Activated CD4-positive, alpha-beta T cell treated with anti-CD3 and anti-CD28 coated beads, Interleukin-2, amount 50 U/mL, for 16 hours (primary cell): ENCODE measurements at regions not wholly inside any gene's neighbourhood (a gene's known extent, or its start where the extent isn't known, plus 50 kb on each side); places are given as distances from the start of the nearest gene placed in this dataset.
"Not testable (repeated sequence)": the region's sequence is repeated elsewhere in the genome, so short reads cannot be mapped to it uniquely, and the experiment has no call there.

Experiments
- DNase-seq: peaks from one replicate; pipeline ENCODE4 v3.0.0-alpha.2; 2020

DNA sequence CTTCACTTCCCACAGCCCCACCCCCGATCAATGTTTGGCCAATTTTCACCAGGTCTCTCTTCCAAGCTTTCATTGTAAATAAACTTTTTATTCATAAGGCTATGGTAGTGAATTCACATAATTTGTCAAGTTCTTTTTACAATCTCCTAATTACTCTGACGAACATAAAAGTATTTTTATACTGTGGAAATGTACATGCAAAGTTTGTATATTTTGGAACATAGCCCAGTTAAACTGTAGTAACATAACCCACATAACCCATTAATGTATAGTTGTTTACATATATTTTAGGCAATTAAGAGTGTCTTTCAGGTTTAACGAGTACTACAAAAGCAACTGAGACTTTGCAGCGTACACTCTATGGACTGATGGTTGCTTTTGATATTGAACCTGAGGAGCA, 228.3 kb upstream of the ERBB4 start:
- DNase-seq, result no peak

DNA sequence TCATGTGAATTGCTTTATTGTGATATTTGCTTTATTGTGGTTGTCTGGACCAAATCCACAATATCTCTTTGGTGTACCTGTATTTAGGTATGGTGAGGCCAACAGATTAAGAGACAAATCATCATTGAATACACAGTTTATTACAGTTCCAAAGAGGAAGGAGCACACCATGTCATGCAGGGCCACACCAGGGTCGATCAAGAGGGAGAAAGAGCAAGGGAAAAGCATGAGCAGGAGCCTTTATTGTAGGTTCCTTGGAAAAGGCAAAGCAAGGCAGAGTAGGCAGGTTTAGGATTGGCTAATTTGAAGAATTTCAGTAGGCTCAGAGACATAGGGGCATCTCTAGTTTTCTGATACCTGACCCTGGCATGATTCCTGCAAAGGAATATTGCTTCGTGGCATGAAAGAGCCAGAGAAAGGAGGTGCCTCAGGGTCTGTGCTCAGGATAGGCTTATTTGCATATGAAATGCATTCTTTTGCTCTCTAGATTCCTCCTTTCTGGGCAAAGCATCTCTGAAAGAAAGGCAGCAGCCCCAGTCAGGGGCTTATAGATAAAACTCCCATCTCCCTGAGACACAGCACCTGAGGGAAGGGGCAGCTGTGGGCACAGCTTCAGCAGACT, 214.2 kb upstream of the ERBB4 start:
- DNase-seq, result no peak

GRCh38 chr2:212745359-212745758, 206.8 kb upstream of the ERBB4 start:
- no peak for DNase-seq

GRCh38 chr2:212737392-212738172, 199.0 kb upstream of the ERBB4 start:
- no peak for DNase-seq

DNA sequence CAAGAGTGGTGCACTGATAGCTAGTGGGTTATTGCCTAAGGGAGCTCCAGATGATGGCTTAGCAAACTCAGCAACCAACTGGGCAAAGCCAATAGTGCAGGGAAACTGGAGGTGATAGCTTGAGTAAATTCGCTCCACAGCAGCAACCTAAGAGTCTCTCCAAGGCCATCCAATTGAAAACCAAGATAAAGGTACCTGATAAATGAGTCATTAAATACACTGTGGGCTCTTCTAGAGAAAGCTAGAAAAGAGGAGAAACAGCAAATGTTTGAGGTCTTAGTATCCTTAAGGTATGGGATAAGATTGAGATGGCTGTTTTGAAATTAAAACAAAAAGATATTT, 197.8 kb upstream of the ERBB4 start:
- no peak for DNase-seq

DNA sequence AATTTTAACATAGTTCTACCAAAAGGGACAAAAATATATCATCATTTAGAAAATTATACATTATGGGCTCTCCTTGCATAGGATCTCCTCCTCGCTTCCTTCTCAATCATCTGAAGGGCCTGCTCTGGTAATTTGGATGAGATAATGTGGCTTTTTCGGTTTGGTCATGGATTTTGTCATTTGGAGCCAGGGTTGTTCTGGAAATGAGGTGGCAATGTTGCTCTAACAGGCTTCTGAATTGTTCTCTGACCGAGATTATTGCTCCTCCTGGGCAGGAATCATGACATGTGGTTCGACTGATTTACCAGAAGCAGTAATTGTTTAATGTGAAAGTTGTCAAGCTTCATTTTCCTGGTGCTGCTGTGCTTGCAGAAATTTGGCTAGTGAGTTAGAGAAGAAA, 194.7 kb upstream of the ERBB4 start:
- peak; percentile 51 for DNase-seq

DNA sequence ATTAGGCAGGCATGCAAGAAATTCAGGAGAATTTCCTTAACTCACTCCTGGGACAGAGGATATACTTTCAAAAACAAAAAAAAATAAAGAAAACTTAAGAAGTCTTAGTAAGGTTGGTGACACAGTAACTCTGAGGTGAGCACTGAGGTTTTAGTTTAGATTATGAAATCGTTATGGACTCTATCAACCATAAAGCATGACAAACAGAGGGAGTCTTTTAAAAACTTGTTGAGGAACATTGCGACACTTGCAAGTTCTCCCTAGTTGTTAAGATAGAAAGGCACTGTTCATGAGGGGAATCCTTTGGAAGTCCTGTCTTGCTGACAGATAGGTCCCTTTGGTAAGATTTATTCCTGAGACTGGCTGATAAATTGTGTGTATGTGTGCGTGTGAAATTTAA, 194.3 kb upstream of the ERBB4 start:
- DNase-seq, result no peak

- DNase-seq, result peak; percentile 69
These were observed 192.4 kb upstream of the ERBB4 start for GRCh38 chr2:212730994-212731393.

DNA sequence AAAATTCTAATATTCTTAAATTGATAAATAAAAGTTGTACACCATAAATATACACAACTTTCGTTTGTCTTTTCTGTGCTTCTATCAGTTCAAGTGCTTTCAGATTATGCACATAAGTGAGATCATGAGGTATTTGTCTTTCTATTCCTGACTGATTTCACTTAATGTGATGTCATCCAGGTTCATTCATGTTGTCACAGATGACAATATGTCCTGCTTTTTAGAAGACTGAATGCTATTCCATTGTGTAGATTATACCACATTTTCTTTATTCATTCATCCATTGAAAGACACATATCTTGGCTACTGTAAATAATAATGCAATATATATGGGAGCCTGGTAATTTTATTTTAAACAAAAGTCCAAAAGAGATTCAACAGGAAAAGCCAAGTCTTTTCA, 190.1 kb upstream of the ERBB4 start:
- DNase-seq, result no peak

- peak; percentile 28 for DNase-seq
These were observed 189.1 kb upstream of the ERBB4 start for GRCh38 chr2:212727751-212728150.

DNA sequence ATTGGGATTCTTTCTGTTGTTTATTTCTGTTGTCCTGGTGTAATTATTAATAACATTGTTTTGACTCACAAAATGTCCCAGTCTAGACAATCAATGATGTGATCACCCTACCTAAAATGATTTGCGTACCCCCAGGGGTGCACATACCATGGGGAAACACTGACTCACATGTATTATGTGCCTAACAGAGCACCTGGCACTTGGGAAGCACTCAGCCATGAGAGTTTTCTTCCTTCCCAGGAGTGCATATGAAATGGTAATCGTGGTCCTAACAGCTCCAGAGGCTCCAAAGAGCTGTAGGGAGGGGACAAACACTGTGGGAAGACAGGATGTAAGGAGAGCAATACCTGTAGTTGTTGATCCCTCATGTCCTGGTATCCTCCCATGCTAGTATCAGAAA, 187.8 kb upstream of the ERBB4 start:
- no peak for DNase-seq

- DNase-seq, result no peak
These were observed 186.6 kb upstream of the ERBB4 start for GRCh38 chr2:212725180-212725579.

DNA sequence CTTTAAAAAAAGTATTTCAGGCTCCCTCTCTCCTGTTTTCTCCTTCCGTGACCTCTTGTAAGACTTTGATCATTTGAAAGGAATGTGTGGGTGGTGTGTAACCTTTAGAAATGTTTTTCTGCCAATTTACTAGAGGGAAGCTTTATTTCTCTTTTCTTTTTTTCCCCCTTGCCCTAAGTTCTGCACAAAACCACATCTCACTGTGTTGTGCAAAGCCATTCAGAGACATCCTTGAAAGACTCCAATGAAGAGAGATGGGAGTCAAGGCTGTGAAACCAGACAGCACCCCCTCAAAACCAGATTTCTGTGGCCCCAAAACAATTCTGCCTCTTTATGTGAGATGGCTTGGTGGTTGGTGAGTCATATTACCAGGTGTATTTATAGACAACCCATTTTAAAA, 184.6 kb upstream of the ERBB4 start:
- DNase-seq, result no peak

DNA sequence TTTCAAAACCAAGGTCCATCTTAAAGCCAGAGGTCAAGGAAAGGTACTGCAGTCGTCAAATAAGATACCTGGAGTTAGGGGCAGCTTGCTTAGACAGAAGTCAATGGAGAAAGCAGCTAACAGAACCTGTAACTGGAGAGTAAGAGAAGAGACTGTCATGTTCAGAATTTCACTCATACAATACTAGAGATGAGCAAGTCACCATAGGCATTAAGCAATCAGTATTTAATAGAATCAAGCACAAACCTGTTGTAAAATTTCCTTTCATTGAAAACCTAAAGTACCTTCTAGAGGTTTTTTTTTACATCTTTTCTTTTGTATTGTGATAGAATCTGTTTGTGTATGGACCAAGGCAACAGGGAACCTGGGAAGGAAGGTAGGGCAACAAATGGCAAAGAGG, 183.4 kb upstream of the ERBB4 start:
- DNase-seq, result no peak

DNA sequence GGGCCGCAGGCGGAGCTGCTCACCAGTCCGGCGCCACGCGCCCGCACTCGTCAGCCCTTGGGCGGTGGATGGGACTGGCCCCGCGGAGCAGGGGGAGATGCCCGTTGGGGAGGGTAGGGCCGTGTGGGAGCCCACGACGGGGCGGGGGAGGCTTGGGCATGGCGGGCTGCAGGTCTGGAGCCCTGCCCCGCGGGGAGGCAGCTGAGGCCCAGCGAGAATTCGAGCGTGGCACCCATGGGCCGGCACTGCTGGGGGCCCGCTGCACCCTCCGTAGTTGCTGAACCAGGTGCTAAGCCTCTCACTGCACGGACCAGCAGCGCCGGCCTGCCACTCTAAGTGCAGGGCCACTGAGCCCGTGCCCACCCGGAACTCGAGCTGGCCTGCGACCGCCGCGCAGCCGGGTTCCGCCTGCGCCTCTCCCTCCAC, 182.4 kb upstream of the ERBB4 start:
- no peak for DNase-seq

DNA sequence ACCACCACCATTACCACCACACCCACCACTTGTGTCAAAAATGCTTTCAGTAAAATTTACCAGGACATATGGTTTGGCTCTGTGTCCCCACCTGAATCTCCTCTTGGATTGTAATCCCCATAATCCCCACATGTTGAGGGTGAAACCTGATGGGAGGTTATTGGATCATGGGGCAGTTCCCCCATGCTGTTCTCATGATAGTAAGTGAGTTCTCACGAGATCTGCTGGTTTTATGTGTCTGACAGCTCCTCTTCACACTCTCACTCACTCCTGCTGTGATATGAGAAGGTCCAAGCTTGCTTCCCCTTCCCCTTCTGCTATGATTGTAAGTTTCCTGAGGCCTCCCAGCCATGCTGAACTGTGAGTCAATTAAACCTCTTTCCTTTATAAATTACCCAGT, 176.8 kb upstream of the ERBB4 start:
- not testable (repeated sequence) for DNase-seq

GRCh38 chr2:212713681-212714080, 175.1 kb upstream of the ERBB4 start:
- DNase-seq, result no peak

DNA sequence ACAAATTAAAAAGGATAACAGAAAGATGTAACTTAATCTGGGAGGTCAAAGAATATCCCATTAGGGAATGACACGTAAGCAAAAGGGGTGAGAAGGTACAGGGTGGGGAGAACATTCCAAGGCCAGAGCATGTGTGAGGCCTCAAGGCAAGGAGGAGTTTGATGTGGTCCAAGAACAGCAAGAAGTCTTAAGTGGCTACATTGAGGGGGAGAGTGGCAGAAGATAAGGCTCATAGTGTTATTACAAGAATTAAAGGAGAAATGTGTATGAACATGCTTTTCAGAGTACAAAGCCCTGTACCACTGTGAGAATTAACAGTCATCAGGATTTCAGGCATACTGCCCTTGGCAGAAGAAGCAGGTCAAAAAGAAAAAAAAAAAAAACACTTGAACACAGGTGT, 174.4 kb upstream of the ERBB4 start:
- DNase-seq, result no peak

GRCh38 chr2:212712466-212712865, 173.9 kb upstream of the ERBB4 start:
- DNase-seq, result no peak

GRCh38 chr2:212711856-212712255, 173.3 kb upstream of the ERBB4 start:
- DNase-seq, result no peak

DNA sequence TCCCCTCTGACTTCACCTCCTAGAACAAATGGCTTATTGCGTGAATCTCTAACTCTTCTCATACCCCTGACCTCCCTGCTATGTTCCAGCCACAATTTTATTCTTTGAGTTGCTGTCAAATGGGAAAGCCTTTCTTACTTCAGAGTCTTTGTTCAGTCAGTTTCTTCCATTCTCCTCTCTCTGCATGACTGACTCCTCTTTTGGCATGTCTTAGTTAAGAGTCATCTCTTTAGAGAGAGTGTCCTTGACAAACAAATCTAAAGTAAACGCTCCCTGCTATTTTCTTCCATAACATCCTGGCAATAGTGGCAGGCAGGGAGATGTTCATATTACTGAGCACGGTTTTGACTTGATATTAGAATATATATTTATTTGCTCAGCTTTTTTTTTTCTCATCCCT, 170.7 kb upstream of the ERBB4 start:
- no peak for DNase-seq

DNA sequence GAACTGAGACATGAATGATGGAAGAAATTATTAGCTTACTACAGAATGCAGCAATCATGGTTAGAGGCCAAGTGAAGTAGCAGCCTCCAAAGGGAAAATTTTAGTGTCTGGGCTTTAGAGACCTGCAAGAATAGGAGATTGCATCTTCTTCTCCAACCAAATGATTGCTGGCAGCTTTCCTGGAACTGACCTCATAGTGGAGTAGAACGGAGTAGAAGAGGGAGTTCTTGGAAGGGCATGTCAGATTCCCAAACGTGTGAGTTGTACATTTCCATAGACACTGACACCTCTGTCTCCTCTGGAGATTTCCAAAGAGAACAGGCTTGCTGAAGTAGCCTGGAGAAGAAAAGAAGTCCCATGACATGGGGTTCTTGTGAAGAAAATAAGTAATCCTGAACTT, 169.8 kb upstream of the ERBB4 start:
- no peak for DNase-seq

DNA sequence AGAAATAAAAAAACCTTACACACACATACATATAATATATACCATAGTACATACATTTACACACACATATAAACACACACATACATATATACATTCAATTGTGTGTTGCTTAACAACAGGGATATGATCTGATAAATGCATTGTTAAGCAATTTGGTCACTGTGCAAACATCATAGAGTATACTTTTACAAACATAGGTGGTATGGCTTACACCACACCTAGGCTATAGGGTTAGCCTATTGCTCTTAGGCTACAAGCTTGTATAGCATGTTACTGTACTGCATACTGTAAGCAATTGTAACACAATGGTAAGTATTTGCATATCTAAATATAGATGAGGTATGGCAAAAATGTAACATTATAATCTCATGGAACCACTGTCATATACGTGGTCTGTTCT, 156.8 kb upstream of the ERBB4 start:
- DNase-seq, result no peak

GRCh38 chr2:212694398-212694797, 155.8 kb upstream of the ERBB4 start:
- DNase-seq, result no peak

DNA sequence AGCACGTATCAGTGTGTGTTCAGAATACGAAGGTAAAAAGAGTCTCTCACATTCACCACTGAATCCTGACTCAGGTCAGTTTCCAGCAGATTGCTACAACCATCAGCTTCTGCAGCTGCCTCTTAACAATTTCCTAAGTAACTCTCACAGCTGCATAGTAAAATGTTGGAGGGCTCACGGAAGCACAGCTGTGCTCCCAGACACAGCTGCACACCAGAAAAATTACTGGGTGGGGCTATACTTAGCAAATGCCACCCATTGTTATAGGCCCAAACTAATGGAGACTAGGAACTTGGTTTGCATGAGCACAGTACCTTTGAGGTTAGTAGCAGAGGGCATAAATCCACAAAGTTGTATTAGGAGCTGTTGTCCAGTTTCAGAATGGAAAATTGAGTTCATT, 153.9 kb upstream of the ERBB4 start:
- DNase-seq, result no peak
